ENCODE measurements at regions not wholly inside any gene's neighbourhood (a gene's known extent, or its start where the extent isn't known, plus 50 kb on each side); places are given as distances from the start of the nearest gene placed in this dataset.
"Not testable (repeated sequence)": the region's sequence is repeated elsewhere in the genome, so short reads cannot be mapped to it uniquely, and the experiment has no call there.

GRCh38 chr18:34514238-34514637 lies 195.9 kb upstream of the DTNA start:
- Mint-ChIP-seq H3K4me3 (no peak overlapping the region), H3K27ac (no peak overlapping the region), H3K27me3 (ENCODE audit: low read depth, poor library complexity) (peaks cover 3% of the 10 kb centered on the region), H3K36me3 (ENCODE audit: low read depth) (no peaks in the 10 kb centered on the region), H3K9me3 (peaks cover 15% of the 10 kb centered on the region), H3K4me1 (no peaks in the 10 kb centered on the region)
- DNase-seq, result no peak
- TF ChIP-seq, protein P1, sequence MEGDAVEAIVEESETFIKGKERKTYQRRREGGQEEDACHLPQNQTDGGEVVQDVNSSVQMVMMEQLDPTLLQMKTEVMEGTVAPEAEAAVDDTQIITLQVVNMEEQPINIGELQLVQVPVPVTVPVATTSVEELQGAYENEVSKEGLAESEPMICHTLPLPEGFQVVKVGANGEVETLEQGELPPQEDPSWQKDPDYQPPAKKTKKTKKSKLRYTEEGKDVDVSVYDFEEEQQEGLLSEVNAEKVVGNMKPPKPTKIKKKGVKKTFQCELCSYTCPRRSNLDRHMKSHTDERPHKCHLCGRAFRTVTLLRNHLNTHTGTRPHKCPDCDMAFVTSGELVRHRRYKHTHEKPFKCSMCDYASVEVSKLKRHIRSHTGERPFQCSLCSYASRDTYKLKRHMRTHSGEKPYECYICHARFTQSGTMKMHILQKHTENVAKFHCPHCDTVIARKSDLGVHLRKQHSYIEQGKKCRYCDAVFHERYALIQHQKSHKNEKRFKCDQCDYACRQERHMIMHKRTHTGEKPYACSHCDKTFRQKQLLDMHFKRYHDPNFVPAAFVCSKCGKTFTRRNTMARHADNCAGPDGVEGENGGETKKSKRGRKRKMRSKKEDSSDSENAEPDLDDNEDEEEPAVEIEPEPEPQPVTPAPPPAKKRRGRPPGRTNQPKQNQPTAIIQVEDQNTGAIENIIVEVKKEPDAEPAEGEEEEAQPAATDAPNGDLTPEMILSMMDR (IDR thresholded peaks at IDR 0.05), result no peak

DNA sequence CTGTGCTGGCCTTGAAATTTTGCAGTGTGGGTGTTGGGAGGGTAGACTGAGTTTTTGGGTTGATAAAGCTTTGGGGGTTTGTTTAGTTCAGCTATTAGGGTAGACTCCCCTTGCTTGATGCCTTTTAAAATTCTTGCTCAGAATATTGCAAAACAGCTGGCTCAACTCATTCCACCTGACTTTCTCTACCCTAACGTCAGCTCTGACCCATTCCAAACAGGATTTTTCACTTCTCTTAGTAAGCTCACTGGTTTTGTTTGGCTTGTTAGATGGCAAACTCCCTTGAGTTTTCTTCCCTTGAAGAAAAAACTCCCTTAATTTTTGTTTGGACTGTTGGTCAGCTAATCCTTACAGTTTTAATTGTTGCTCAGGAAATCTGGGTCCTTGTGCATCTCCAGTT lies 195.1 kb upstream of the DTNA start:
- no peak overlapping the region for H3K27ac Mint-ChIP-seq
- no peaks in the 10 kb centered on the region for H3K36me3 Mint-ChIP-seq (ENCODE audit: low read depth)
- H3K4me1 Mint-ChIP-seq, result no peaks in the 10 kb centered on the region
- H3K4me3 Mint-ChIP-seq, result no peak overlapping the region
- peaks cover 3% of the 10 kb centered on the region for H3K27me3 Mint-ChIP-seq (ENCODE audit: low read depth, poor library complexity)
- TF ChIP-seq, protein P1 (IDR thresholded peaks at IDR 0.05), result no peak
- peaks cover 15% of the 10 kb centered on the region for H3K9me3 Mint-ChIP-seq
- DNase-seq, result no peak

DNA sequence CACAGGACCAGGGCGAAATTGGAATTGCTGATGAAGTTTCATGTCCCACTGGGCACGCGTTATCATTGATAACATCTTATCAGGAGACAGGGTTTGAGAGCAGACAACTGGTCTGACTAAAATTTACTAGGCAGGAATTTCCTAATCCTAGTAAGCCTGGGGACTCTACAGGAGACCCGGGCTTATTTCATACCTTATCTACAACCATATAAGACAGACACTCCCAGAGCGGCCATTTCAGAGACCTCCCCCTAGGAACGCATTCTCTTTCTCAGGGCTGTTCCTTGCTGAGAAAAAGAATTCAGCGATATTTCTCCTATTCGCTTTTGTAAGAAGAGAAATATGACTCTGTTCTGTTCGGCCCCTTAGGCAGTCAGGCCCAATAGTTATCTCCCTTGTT lies 193.7 kb upstream of the DTNA start:
- H3K27ac Mint-ChIP-seq; DNase-seq; H3K36me3 Mint-ChIP-seq (ENCODE audit: low read depth); H3K27me3 Mint-ChIP-seq (ENCODE audit: low read depth, poor library complexity); H3K4me3 Mint-ChIP-seq; H3K4me1 Mint-ChIP-seq: not testable (repeated sequence)
- H3K9me3 Mint-ChIP-seq, result peaks cover 15% of the 10 kb centered on the region

DNA sequence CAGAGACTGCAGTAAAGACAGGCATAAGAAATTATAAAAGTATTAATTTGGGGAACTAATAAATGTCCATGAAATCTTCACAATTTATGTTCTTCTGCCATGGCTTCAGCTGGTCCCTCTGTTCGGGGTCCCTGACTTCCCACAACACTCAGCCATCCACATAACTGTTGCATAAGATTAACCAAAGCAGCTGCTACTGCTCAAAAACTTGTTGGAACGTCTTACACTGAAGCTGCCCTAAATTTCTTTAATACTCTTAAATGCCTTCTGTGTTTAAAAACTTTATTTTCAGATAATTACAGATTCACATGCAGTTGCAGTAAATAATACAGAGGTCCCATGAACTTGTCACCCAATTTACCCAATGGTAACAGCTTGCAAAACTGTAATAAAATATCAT lies 193.1 kb upstream of the DTNA start:
- H3K9me3 Mint-ChIP-seq, result peaks cover 15% of the 10 kb centered on the region
- not testable (repeated sequence) for H3K36me3 Mint-ChIP-seq (ENCODE audit: low read depth); H3K27me3 Mint-ChIP-seq (ENCODE audit: low read depth, poor library complexity); H3K4me1 Mint-ChIP-seq; DNase-seq; H3K4me3 Mint-ChIP-seq; H3K27ac Mint-ChIP-seq

DNA sequence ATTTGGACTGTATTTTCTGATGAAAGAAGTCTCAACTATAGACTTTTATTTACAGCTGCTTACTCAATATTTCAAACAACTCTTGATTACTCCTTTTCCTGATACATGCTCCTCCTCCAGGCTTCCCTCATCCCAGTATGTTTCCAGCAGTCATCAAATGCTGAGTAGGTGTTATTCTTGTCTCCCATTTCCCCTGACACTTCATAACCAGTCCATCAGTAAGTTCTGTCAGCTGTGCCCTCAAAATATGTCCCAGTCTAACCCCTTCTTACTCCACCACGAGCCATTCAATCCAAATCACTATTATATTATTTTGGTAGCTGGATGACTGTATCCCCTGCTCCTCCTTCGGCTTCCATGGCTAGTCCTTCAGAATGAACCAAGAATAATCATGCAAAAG lies 189.1 kb upstream of the DTNA start:
- Mint-ChIP-seq H3K4me3 (no peak overlapping the region), H3K27me3 (ENCODE audit: low read depth, poor library complexity) (peaks cover 3% of the 10 kb centered on the region), H3K4me1 (peaks cover 13% of the 10 kb centered on the region), H3K27ac (peak overlapping the region; percentile 24), H3K9me3 (peaks cover 6% of the 10 kb centered on the region), H3K36me3 (ENCODE audit: low read depth) (no peaks in the 10 kb centered on the region)
- no peak for DNase-seq
- TF ChIP-seq, protein P1 (IDR thresholded peaks at IDR 0.05), result no peak

DNA sequence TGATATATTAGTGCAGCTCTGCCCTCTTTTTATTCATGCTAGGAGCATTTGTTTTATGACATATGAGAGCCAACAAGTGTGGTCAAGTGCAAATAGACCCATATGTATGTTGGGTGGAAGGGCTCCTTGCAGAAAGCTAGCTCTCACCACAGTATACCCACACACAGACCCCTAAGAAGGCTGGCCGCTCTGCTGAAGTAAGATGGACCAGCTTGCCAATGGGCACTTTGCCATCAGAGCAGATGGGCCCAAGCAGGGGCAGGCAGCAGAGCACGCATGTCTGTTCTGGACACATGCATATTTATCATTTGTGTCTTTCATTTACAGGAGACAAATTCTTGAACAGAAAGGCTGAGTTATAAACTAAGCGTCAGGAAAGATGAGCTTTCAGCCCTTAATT lies 187.5 kb upstream of the DTNA start:
- no peak overlapping the region for H3K27ac Mint-ChIP-seq
- no peaks in the 10 kb centered on the region for H3K9me3 Mint-ChIP-seq
- TF ChIP-seq, protein P1 (IDR thresholded peaks at IDR 0.05), result no peak
- no peaks in the 10 kb centered on the region for H3K36me3 Mint-ChIP-seq (ENCODE audit: low read depth)
- H3K27me3 Mint-ChIP-seq (ENCODE audit: low read depth, poor library complexity), result peaks cover 3% of the 10 kb centered on the region
- H3K4me3 Mint-ChIP-seq, result no peak overlapping the region
- no peak for DNase-seq
- peaks cover 13% of the 10 kb centered on the region for H3K4me1 Mint-ChIP-seq

DNA sequence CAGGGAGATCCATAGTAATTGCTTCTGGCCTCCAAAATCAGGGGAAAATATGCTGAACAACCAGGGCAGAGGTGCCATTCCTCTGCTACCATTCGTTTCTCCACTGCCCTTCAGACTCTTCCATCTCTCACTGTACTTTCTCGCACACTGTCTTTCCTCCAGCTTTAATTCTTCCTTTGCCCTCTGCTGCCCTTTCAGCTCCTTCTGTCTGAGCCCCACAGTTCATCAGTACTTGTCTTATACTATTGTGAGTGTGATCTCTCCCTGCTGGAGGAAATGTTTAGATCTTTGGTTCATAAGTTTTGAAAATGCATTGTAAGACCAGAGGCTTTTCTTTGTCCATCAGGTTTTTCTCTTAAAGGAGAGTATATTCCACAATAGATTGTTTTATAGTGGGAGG lies 184.9 kb upstream of the DTNA start:
- Mint-ChIP-seq H3K27ac (peak overlapping the region; percentile 31), H3K36me3 (ENCODE audit: low read depth) (no peaks in the 10 kb centered on the region), H3K4me3 (no peak overlapping the region), H3K27me3 (ENCODE audit: low read depth, poor library complexity) (peaks cover 3% of the 10 kb centered on the region), H3K4me1 (peaks cover 19% of the 10 kb centered on the region), H3K9me3 (no peaks in the 10 kb centered on the region)
- DNase-seq, result no peak
- TF ChIP-seq, protein P1 (IDR thresholded peaks at IDR 0.05), result no peak
